H9 (cell line): ENCODE measurements at regions not wholly inside any gene's neighbourhood (a gene's known extent, or its start where the extent isn't known, plus 50 kb on each side); places are given as distances from the start of the nearest gene placed in this dataset.

Experiments used
- DNase-seq: peaks from one replicate; pipeline ENCODE4 v3.0.0-alpha.2; 2017
- H2AFZ ChIP-seq: one replicate; pipeline ENCODE4 v1.6.1; 2013; ENCODE audit warnings: mild to moderate bottlenecking, low read length, control low read depth, moderate library complexity
- H2AK5ac ChIP-seq: 2 replicates; pipeline ENCODE4 v1.6.1; 2013; ENCODE audit warnings: low read length, control low read depth, mixed read lengths; ENCODE audit not compliant: insufficient read length
- H2BK120ac ChIP-seq: one replicate; pipeline ENCODE4 v1.6.1; 2013; ENCODE audit warnings: low read depth, mild to moderate bottlenecking, low read length, control low read depth, inconsistent platforms; ENCODE audit not compliant: poor library complexity, severe bottlenecking
- H2BK12ac ChIP-seq: 2 replicates; pipeline ENCODE4 v1.6.1; 2013; ENCODE audit warnings: low read length, control low read depth, mixed read lengths, low read depth; ENCODE audit not compliant: insufficient read length
- H2BK15ac ChIP-seq: 2 replicates; pipeline ENCODE4 v1.6.1; 2013; ENCODE audit warnings: low read depth, low read length, control low read depth
- H2BK20ac ChIP-seq: one replicate; pipeline ENCODE4 v1.6.1; 2013; ENCODE audit warnings: low read depth, mild to moderate bottlenecking, low read length, control low read depth, inconsistent platforms; ENCODE audit not compliant: poor library complexity, severe bottlenecking
- H2BK5ac ChIP-seq: 2 replicates; pipeline ENCODE4 v1.6.1; 2013; ENCODE audit warnings: low read length, control low read depth, mixed read lengths; ENCODE audit not compliant: insufficient read length
- H3K14ac ChIP-seq: 2 replicates; pipeline ENCODE4 v1.6.1; 2013; ENCODE audit warnings: low read length, control low read depth; ENCODE audit not compliant: insufficient read depth
- H3K18ac ChIP-seq: 2 replicates; pipeline ENCODE4 v1.6.1; 2013; ENCODE audit warnings: low read depth, mild to moderate bottlenecking, mixed read lengths, low read length, control low read depth; ENCODE audit not compliant: insufficient read length
- H3K23ac ChIP-seq: 2 replicates; pipeline ENCODE4 v1.6.1; 2013; ENCODE audit warnings: low read length, control low read depth, mixed read lengths, low read depth; ENCODE audit not compliant: insufficient read length
- H3K23me2 ChIP-seq: 2 replicates; pipeline ENCODE4 v1.6.1; 2013; ENCODE audit warnings: low read depth, mild to moderate bottlenecking, mixed read lengths, low read length, control low read depth; ENCODE audit not compliant: insufficient read length, poor library complexity, severe bottlenecking
- H3K27ac ChIP-seq: 2 replicates; pipeline ENCODE4 v1.5.1; 2013; ENCODE audit warnings: low read length, control low read depth, mixed read lengths, low read depth; ENCODE audit not compliant: insufficient read length
- H3K27me3 ChIP-seq: 2 replicates; pipeline ENCODE4 v1.6.1; 2013; ENCODE audit warnings: low read length, control low read depth, inconsistent platforms; ENCODE audit not compliant: insufficient read depth
- H3K4ac ChIP-seq: 2 replicates; pipeline ENCODE4 v1.6.1; 2013; ENCODE audit warnings: low read depth, mild to moderate bottlenecking, control low read depth, inconsistent platforms, low read length, moderate library complexity
- H3K4me1 ChIP-seq: 2 replicates; pipeline ENCODE4 v1.6.1; 2013; ENCODE audit warnings: low read length, control low read depth, inconsistent platforms; ENCODE audit not compliant: insufficient read depth
- H3K4me2 ChIP-seq: 2 replicates; pipeline ENCODE4 v1.6.1; 2013; ENCODE audit warnings: low read length, control low read depth, mixed read lengths; ENCODE audit not compliant: insufficient read length, insufficient read depth
- H3K56ac ChIP-seq: 2 replicates; pipeline ENCODE4 v1.6.1; 2013; ENCODE audit warnings: low read depth, mild to moderate bottlenecking, mixed read lengths, low read length, control low read depth; ENCODE audit not compliant: insufficient read length
- H3K79me1 ChIP-seq: 2 replicates; pipeline ENCODE4 v1.6.1; 2013; ENCODE audit warnings: low read depth, mild to moderate bottlenecking, moderate library complexity, low read length, control low read depth, inconsistent platforms; ENCODE audit not compliant: insufficient read depth, poor library complexity, severe bottlenecking
- H3K79me2 ChIP-seq: 2 replicates; pipeline ENCODE4 v1.6.1; 2013; ENCODE audit warnings: low read length, control low read depth, inconsistent platforms; ENCODE audit not compliant: insufficient read depth
- H3K9ac ChIP-seq: 2 replicates; pipeline ENCODE4 v1.6.1; 2013; ENCODE audit warnings: low read length, control low read depth, mixed read lengths; ENCODE audit not compliant: insufficient read length; ENCODE audit errors: extremely low read depth
- H3K9me3 ChIP-seq: one replicate; pipeline ENCODE4 v1.6.1; 2013; ENCODE audit warnings: low read depth, low read length, inconsistent platforms; ENCODE audit not compliant: control insufficient read depth
- H3T11ph ChIP-seq: one replicate; pipeline ENCODE4 v1.6.1; 2013; ENCODE audit warnings: mild to moderate bottlenecking, low read length, control low read depth, inconsistent platforms
- H4K20me1 ChIP-seq: one replicate; pipeline ENCODE4 v1.6.1; 2013; ENCODE audit not compliant: control insufficient read depth, insufficient read length, insufficient read depth
- H4K5ac ChIP-seq: 2 replicates; pipeline ENCODE4 v1.6.1; 2013; ENCODE audit warnings: low read depth, mild to moderate bottlenecking, mixed read lengths, low read length, control low read depth; ENCODE audit not compliant: insufficient read length
- H4K8ac ChIP-seq: replicated peaks from 2 replicates; pipeline ENCODE4 v1.6.1; 2013; ENCODE audit warnings: low read length, control low read depth, mixed read lengths, low read depth; ENCODE audit not compliant: insufficient read length
- H4K91ac ChIP-seq: 2 replicates; pipeline ENCODE4 v1.6.1; 2013; ENCODE audit warnings: low read depth, mild to moderate bottlenecking, moderate library complexity, mixed read lengths, low read length, control low read depth; ENCODE audit not compliant: insufficient read length
- H3K27ac Mint-ChIP-seq, 3 experiments: 2 replicates in 2 of 3; 3 replicates in 1 of 3; pipeline ENCODE4 v1.8.0; 2020 to 2021; ENCODE audit warnings: mixed read lengths in 3 of 3, mild to moderate bottlenecking in 1 of 3, moderate library complexity in 1 of 3
- H3K27me3 Mint-ChIP-seq: 2 replicates; pipeline ENCODE4 v1.8.0; 2021; ENCODE audit warnings: low read depth, mild to moderate bottlenecking, moderate library complexity, mixed read lengths
- H3K36me3 Mint-ChIP-seq, 3 experiments: 2 replicates in 2 of 3; 3 replicates in 1 of 3; pipeline ENCODE4 v1.8.0; 2020 to 2021; ENCODE audit warnings: low read depth in 3 of 3, mixed read lengths in 3 of 3; ENCODE audit not compliant: insufficient read depth in 1 of 3
- H3K4me1 Mint-ChIP-seq, 2 experiments: 2 replicates each; pipeline ENCODE4 v1.8.0; 2020; ENCODE audit warnings: mixed read lengths in 2 of 2
- H3K4me3 Mint-ChIP-seq, 2 experiments: 2 replicates in 1 of 2; 3 replicates in 1 of 2; pipeline ENCODE4 v1.8.0; 2020 to 2021; ENCODE audit warnings: mild to moderate bottlenecking in 2 of 2, mixed read lengths in 2 of 2, moderate library complexity in 1 of 2
- H3K9me3 Mint-ChIP-seq, 2 experiments: 2 replicates in 1 of 2; 3 replicates in 1 of 2; pipeline ENCODE4 v1.8.0; 2020; ENCODE audit warnings: mild to moderate bottlenecking in 2 of 2, mixed read lengths in 2 of 2, moderate library complexity in 1 of 2
- TF ChIP-seq, protein P1 (sequence below): fragments of 200-600 bp; sonication (generic); conservative IDR thresholded peaks from 3 replicates; pipeline ENCODE4 v1.8.0; 2021; ENCODE audit warnings: antibody characterized with exemption, mild to moderate bottlenecking

GRCh38 chr5:152551061-152551460, 146.0 kb upstream of the NMUR2 start:
- H2BK15ac ChIP-seq, result no peak overlapping the region
- no peak overlapping the region for H3K4me2 ChIP-seq
- H3K9ac ChIP-seq, result no peak overlapping the region
- no peak overlapping the region for H2BK12ac ChIP-seq
- Mint-ChIP-seq H3K27me3 (no peaks in the 10 kb centered on the region; the same call in 1 of the 2 replicates), H3K36me3 (no peaks in the 10 kb centered on the region), H3K4me1 (no peaks in the 10 kb centered on the region), H3K4me3 (no peak overlapping the region), H3K27ac (no peak overlapping the region), H3K9me3 (no peaks in the 10 kb centered on the region; a peak in 1 of 5 replicates)
- H2BK20ac ChIP-seq, result no peak overlapping the region
- no peak overlapping the region for H3K56ac ChIP-seq
- H3K27me3 ChIP-seq, result no peaks in the 10 kb centered on the region
- H4K91ac ChIP-seq, result no peak overlapping the region
- H3K23ac ChIP-seq, result no peak overlapping the region
- no peaks in the 10 kb centered on the region for H3K23me2 ChIP-seq
- no peaks in the 10 kb centered on the region for H3K9me3 ChIP-seq
- no peaks in the 10 kb centered on the region for H3K79me1 ChIP-seq
- no peak overlapping the region for H2AK5ac ChIP-seq
- no peaks in the 10 kb centered on the region for H3K4me1 ChIP-seq
- no peak overlapping the region for H3K14ac ChIP-seq
- no peak overlapping the region for H2AFZ ChIP-seq
- no peak overlapping the region for H3T11ph ChIP-seq
- no peak overlapping the region for H3K4ac ChIP-seq
- H2BK120ac ChIP-seq, result no peak overlapping the region
- H3K27ac ChIP-seq, result no peak overlapping the region
- H4K5ac ChIP-seq, result no peak overlapping the region
- H4K8ac ChIP-seq, result no peak overlapping the region
- H2BK5ac ChIP-seq, result no peak overlapping the region
- no peaks in the 10 kb centered on the region for H3K79me2 ChIP-seq
- no peak for DNase-seq
- H4K20me1 ChIP-seq, result no peaks in the 10 kb centered on the region
- no peak overlapping the region for H3K18ac ChIP-seq
- TF ChIP-seq, protein P1, sequence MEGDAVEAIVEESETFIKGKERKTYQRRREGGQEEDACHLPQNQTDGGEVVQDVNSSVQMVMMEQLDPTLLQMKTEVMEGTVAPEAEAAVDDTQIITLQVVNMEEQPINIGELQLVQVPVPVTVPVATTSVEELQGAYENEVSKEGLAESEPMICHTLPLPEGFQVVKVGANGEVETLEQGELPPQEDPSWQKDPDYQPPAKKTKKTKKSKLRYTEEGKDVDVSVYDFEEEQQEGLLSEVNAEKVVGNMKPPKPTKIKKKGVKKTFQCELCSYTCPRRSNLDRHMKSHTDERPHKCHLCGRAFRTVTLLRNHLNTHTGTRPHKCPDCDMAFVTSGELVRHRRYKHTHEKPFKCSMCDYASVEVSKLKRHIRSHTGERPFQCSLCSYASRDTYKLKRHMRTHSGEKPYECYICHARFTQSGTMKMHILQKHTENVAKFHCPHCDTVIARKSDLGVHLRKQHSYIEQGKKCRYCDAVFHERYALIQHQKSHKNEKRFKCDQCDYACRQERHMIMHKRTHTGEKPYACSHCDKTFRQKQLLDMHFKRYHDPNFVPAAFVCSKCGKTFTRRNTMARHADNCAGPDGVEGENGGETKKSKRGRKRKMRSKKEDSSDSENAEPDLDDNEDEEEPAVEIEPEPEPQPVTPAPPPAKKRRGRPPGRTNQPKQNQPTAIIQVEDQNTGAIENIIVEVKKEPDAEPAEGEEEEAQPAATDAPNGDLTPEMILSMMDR, result no peak
